ENCODE measurements at regions not wholly inside any gene's neighbourhood (a gene's known extent, or its start where the extent isn't known, plus 50 kb on each side); places are given as distances from the start of the nearest gene placed in this dataset.
"Not testable (repeated sequence)": the region's sequence is repeated elsewhere in the genome, so short reads cannot be mapped to it uniquely, and the experiment has no call there.

GRCh38 chr2:184113696-184114403 lies 484.5 kb upstream of the ZNF804A start:
- DNase-seq (ENCODE audit: low read depth) = no peak

GRCh38 chr2:184114439-184114838 lies 483.9 kb upstream of the ZNF804A start:
- no peak for DNase-seq (ENCODE audit: low read depth)

GRCh38 chr2:184119989-184120800 lies 478.1 kb upstream of the ZNF804A start:
- DNase-seq (ENCODE audit: low read depth) = no peak

- no peak for DNase-seq (ENCODE audit: low read depth)
Observed at GRCh38 chr2:184125867-184126266, 472.5 kb upstream of the ZNF804A start.

- no peak for DNase-seq (ENCODE audit: low read depth)
Observed at GRCh38 chr2:184129073-184129472, 469.3 kb upstream of the ZNF804A start.

- DNase-seq (ENCODE audit: low read depth) = no peak
Observed at GRCh38 chr2:184137955-184138354, 460.4 kb upstream of the ZNF804A start.

- DNase-seq (ENCODE audit: low read depth) = no peak
Observed at GRCh38 chr2:184141866-184142265, 456.5 kb upstream of the ZNF804A start.

- DNase-seq (ENCODE audit: low read depth) = no peak
Observed at GRCh38 chr2:184154438-184154837, 443.9 kb upstream of the ZNF804A start.

GRCh38 chr2:184155791-184156190 lies 442.5 kb upstream of the ZNF804A start:
- no peak for DNase-seq (ENCODE audit: low read depth)

GRCh38 chr2:184157141-184157540 lies 441.2 kb upstream of the ZNF804A start:
- no peak for DNase-seq (ENCODE audit: low read depth)

- DNase-seq (ENCODE audit: low read depth) = no peak
Observed at GRCh38 chr2:184162426-184162825, 435.9 kb upstream of the ZNF804A start.

GRCh38 chr2:184168823-184169222 lies 429.5 kb upstream of the ZNF804A start:
- not testable (repeated sequence) for DNase-seq (ENCODE audit: low read depth)

- DNase-seq (ENCODE audit: low read depth) = no peak
Observed at GRCh38 chr2:184169366-184169765, 429.0 kb upstream of the ZNF804A start.

GRCh38 chr2:184174493-184175104 lies 423.7 kb upstream of the ZNF804A start:
- DNase-seq (ENCODE audit: low read depth) = no peak

GRCh38 chr2:184178229-184178628 lies 420.1 kb upstream of the ZNF804A start:
- no peak for DNase-seq (ENCODE audit: low read depth)

- DNase-seq (ENCODE audit: low read depth) = no peak
Observed at GRCh38 chr2:184186436-184186835, 411.9 kb upstream of the ZNF804A start.

- no peak for DNase-seq (ENCODE audit: low read depth)
Observed at GRCh38 chr2:184187421-184187971, 410.8 kb upstream of the ZNF804A start.

- DNase-seq (ENCODE audit: low read depth) = no peak
Observed at GRCh38 chr2:184190725-184191124, 407.6 kb upstream of the ZNF804A start.

- no peak for DNase-seq (ENCODE audit: low read depth)
Observed at GRCh38 chr2:184192649-184193048, 405.7 kb upstream of the ZNF804A start.

GRCh38 chr2:184197413-184197812 lies 400.9 kb upstream of the ZNF804A start:
- DNase-seq (ENCODE audit: low read depth) = no peak

- not testable (repeated sequence) for DNase-seq (ENCODE audit: low read depth)
Observed at GRCh38 chr2:184198791-184199190, 399.5 kb upstream of the ZNF804A start.

GRCh38 chr2:184199274-184199673 lies 399.1 kb upstream of the ZNF804A start:
- DNase-seq (ENCODE audit: low read depth) = no peak

GRCh38 chr2:184201246-184201645 lies 397.1 kb upstream of the ZNF804A start:
- no peak for DNase-seq (ENCODE audit: low read depth)

Data from stromal cell of bone marrow (primary cell).